MCF 10A (cell line): ENCODE measurements at regions not wholly inside any gene's neighbourhood (a gene's known extent, or its start where the extent isn't known, plus 50 kb on each side); places are given as distances from the start of the nearest gene placed in this dataset.

ENCODE experiments used
- BruUV-seq: library from RNA; stranded (reverse); fragments of 400-500 nt; replicated peaks from 2 replicates; lab custom pipeline; 2021; lab: Mats Ljungman, UMichigan
- CTCF ChIA-PET: fragments of 300-600 bp; sonication (Branson Sonifier 250); formaldehyde crosslinking; extraction: SDS; loops from one replicate; lab custom pipeline; 2021; ENCODE audit warnings: antibody characterized with exemption, inconsistent platforms; lab: Yijun Ruan, JAX
- POLR2A ChIA-PET: fragments of 300-600, 350-650 bp; sonication (Branson Sonifier 250); formaldehyde crosslinking; extraction: SDS; loops from one replicate; lab custom pipeline; 2020; ENCODE audit warnings: antibody characterized with exemption, inconsistent platforms; lab: Yijun Ruan, JAX
- DNase-seq: peaks from one replicate; pipeline ENCODE4 v3.0.0-alpha.2; 2018; ENCODE audit not compliant: unreplicated experiment
- H3K27ac Mint-ChIP-seq: one replicate; pipeline ENCODE4 v1.8.0; 2022; ENCODE audit warnings: mild to moderate bottlenecking, low read depth, mixed read lengths; ENCODE audit not compliant: unreplicated experiment
- H3K27me3 Mint-ChIP-seq: one replicate; pipeline ENCODE4 v1.8.0; 2022; ENCODE audit warnings: mixed read lengths; ENCODE audit not compliant: insufficient read depth, unreplicated experiment
- H3K36me3 Mint-ChIP-seq: one replicate; pipeline ENCODE4 v1.8.0; 2022; ENCODE audit warnings: mild to moderate bottlenecking, moderate library complexity, mixed read lengths; ENCODE audit not compliant: insufficient read depth, unreplicated experiment
- H3K4me1 Mint-ChIP-seq: one replicate; pipeline ENCODE4 v1.8.0; 2022; ENCODE audit warnings: mixed read lengths; ENCODE audit not compliant: insufficient read depth, unreplicated experiment
- H3K4me3 Mint-ChIP-seq: one replicate; pipeline ENCODE4 v1.8.0; 2022; ENCODE audit warnings: mild to moderate bottlenecking, moderate library complexity, mixed read lengths; ENCODE audit not compliant: unreplicated experiment
- H3K9me3 Mint-ChIP-seq: one replicate; pipeline ENCODE4 v1.8.0; 2022; ENCODE audit warnings: mixed read lengths; ENCODE audit not compliant: unreplicated experiment
- intact Hi-C: fragments of 100-400 bp; cut with micrococcal nuclease; formaldehyde crosslinking; loops from 2 replicates; pipeline ENCODE4 v1.14.1; 2022
- TF ChIP-seq, protein P1 (sequence below): fragments of 200-600 bp; IDR thresholded peaks from one replicate; pipeline ENCODE4 v1.8.0; 2022; ENCODE audit warnings: antibody characterized with exemption, mild to moderate bottlenecking; ENCODE audit not compliant: unreplicated experiment

DNA sequence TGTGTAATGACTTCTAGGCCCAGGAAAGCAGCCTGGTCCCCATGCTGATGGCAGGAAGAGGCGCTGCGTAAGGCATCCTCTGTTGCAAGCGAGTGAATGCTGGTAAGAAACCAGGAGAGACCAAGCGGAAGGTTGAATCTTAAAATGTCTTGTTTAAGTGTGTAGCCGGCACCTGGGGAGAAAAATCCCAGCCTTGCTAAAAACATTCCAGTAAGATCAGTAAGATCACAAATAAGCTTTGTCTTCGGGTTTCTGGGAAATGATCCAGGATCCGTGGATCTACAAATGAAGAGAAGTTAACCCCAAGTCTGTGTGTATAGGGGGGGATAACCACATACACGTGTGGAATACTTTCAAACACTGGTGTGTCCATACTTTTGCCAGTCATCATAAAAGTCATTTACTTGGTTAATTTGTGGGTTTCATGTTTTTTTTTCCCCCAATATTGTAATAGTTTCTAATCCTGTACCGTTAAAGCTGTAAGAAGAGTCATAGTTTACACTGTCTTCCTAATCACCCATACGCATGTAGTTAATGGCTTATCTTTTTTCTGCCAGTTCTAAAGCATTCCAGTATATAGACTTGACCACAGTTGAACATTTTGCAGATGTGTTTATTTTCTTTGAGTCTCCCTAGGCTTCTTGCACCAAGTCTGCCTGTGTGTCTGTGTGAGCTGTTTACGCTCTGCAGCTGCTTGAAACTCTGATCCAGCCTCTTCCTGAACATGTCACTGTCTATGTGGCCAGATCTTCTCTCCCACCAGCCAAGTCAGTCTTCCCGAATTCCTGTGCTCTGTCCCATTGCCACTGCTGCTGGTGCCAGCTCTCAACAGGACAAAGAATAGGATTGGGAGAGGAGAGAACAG is 135.9 kb upstream of the ARL4C start:
- Mint-ChIP-seq H3K27ac (no peak overlapping the region), H3K4me1 (no peaks in the 10 kb centered on the region), H3K4me3 (no peak overlapping the region), H3K36me3 (no peaks in the 10 kb centered on the region), H3K27me3 (no peaks in the 10 kb centered on the region), H3K9me3 (no peaks in the 10 kb centered on the region)
- intact Hi-C loops, result no loop called here
- BruUV-seq, result no TSS peak
- ChIA-PET CTCF (interaction anchor here (1.6 kb wide), 1 partner anchor 8 kb away, joined by 3 read pairs; no protein-coding TSS in a partner anchor), POLR2A (no interaction called here)
- TF ChIP-seq, protein P1, sequence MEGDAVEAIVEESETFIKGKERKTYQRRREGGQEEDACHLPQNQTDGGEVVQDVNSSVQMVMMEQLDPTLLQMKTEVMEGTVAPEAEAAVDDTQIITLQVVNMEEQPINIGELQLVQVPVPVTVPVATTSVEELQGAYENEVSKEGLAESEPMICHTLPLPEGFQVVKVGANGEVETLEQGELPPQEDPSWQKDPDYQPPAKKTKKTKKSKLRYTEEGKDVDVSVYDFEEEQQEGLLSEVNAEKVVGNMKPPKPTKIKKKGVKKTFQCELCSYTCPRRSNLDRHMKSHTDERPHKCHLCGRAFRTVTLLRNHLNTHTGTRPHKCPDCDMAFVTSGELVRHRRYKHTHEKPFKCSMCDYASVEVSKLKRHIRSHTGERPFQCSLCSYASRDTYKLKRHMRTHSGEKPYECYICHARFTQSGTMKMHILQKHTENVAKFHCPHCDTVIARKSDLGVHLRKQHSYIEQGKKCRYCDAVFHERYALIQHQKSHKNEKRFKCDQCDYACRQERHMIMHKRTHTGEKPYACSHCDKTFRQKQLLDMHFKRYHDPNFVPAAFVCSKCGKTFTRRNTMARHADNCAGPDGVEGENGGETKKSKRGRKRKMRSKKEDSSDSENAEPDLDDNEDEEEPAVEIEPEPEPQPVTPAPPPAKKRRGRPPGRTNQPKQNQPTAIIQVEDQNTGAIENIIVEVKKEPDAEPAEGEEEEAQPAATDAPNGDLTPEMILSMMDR, result no peak
- DNase-seq, result no peak

DNA sequence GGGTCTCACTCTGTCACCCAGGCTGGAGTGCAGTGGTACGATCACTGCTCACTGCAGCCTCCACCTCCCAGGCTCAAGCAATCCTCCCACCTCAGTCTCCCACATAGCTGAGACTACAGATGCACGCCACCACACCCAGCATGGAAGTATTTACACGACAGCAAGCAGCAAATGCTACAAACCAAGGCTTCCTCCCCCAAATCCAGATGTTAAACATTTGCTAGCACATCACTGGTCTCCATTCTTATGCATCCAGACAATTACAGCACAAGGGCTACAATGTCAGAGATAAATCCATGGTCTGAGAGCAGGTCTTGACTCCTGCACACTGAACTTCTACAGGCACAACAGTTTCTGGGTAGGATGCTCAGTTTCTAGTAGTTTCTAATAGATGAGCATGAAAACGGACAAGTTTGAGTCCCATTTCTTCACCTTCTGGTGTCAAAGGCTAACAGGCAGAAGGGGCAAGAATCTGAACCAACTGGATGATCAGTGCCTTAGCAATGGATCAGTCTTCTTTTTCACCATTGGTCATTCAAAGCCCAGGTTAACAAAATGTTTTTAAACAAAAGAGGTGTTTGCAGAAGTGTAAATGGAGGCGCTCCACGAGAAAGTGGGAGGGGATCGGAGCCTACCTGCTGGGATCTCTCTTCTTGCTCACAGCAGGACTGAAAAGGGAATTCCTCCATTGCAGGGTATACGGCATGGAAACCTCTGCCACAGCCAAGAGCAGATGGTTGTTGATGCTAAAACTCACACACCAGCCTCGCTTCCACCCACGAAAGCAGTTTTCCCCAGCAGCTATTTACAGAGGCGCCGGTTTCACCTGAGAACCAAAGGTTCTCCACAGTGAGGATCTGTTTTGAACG is 135.0 kb upstream of the ARL4C start:
- BruUV-seq, result no TSS peak
- Mint-ChIP-seq H3K4me3 (no peak overlapping the region), H3K27ac (no peak overlapping the region), H3K27me3 (no peaks in the 10 kb centered on the region), H3K36me3 (no peaks in the 10 kb centered on the region), H3K9me3 (no peaks in the 10 kb centered on the region), H3K4me1 (no peaks in the 10 kb centered on the region)
- intact Hi-C loops, result no loop called here
- DNase-seq, result no peak
- TF ChIP-seq, protein P1, result no peak
- CTCF ChIA-PET, result interaction anchor here (1.6 kb wide), 1 partner anchor 7 kb away, joined by 3 read pairs; no protein-coding TSS in a partner anchor
- POLR2A ChIA-PET, result no interaction called here

DNA sequence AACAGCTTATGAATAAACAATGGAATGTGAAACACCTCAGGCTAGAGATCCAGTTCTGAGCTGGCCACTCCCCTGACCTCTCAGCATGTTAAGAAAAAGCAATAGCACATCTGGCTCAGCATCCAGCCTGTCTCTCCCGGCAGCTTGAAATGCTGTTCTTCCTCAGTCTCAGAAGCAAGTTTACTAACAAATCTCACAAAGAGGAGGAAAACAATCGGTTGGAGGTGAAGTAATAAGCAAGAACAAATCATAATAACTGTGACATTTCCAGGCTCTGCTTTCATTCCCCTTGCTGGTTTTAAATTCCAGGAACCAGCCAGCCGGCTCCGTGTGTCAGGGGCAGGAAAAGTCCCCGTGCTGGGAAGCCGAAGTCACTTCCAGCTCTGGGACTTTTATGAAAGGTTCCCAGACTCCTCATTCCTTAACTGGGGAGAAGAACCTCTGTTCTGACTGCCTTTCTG is 133.9 kb upstream of the ARL4C start:
- H3K27me3 Mint-ChIP-seq, result no peaks in the 10 kb centered on the region

More for the DNA sequence above, 133.9 kb upstream of the ARL4C start:
- CTCF ChIA-PET, result interaction anchor here (0.5 kb wide), 1 partner anchor 85 kb away, joined by 3 read pairs; no protein-coding TSS in a partner anchor
- POLR2A ChIA-PET, result interaction anchor here (0.9 to 1.0 kb wide), 2 partner anchors 14 to 55 kb away, joined by 3 read pairs; no protein-coding TSS in a partner anchor
- H3K9me3 Mint-ChIP-seq, result no peaks in the 10 kb centered on the region
- no peak overlapping the region for H3K27ac Mint-ChIP-seq
- intact Hi-C loops, result no loop called here
- BruUV-seq, result no TSS peak
- DNase-seq, result peak; percentile 14
- TF ChIP-seq, protein P1, result no peak
- H3K4me1 Mint-ChIP-seq, result no peaks in the 10 kb centered on the region
- H3K4me3 Mint-ChIP-seq, result no peak overlapping the region
- no peaks in the 10 kb centered on the region for H3K36me3 Mint-ChIP-seq
